ENCODE measurements at regions not wholly inside any gene's neighbourhood (a gene's known extent, or its start where the extent isn't known, plus 50 kb on each side); places are given as distances from the start of the nearest gene placed in this dataset.

DNA sequence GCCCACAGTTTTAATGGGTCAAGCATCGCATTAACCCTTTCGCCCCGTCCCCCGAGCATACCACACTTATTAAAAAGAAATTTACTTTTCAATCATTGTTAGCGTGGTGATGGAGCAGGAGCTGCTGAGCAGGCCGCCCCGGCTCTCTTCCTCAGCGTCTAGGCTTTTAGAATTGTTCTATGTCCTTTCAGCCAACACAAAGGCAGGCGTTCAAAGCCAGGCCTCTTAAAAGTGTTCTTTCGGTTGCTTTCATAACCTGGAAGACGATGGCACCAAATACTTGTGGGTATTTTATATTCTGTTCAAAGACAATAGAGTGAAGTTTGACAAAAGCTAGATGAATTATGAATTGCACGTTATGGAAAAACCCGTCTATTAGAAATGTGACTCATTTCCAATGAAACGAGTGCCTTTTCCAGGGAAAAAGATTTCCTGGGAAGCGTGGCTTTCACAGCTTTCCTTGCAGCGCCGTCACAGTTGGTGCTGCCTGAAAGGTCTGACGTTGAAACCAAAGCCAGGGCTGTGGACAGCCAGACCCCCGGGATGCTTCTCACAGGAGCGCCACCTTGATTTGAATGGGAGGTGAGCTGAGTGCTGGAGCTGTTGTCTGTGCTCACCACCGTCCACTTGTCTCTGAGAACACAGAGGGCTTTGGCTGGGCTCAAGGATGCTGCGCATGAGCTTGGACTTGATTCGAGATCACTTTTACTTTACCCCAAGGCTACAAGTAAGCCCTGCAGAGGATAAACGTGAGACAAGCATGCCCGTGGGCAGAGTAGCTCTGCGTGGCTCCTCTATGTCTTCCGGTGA lies 78.8 kb downstream of the SOX1 start:
- no peaks in the 10 kb centered on the region for H3K4me1 ChIP-seq
- no peaks in the 10 kb centered on the region for H3K9me3 Mint-ChIP-seq (ENCODE audit: unreplicated experiment)
- DNase-seq = no peak
- intact Hi-C loops (cut with micrococcal nuclease; ENCODE audit: unreplicated experiment) = no loop called here
- no peaks in the 10 kb centered on the region for H3K9me3 ChIP-seq
- CTCF ChIA-PET = no interaction called here
- no peaks in the 10 kb centered on the region for H3K27me3 ChIP-seq (replicated peaks; ENCODE audit: control insufficient read depth, insufficient read depth, low read length)
- no peak overlapping the region for H3K4me3 Mint-ChIP-seq (ENCODE audit: unreplicated experiment)
- no peaks in the 10 kb centered on the region for H3K36me3 Mint-ChIP-seq (ENCODE audit: insufficient read depth, unreplicated experiment)
- POLR2A ChIA-PET = no interaction called here
- H3K36me3 ChIP-seq (ENCODE audit: control insufficient read depth, insufficient read depth, low read length) = no peaks in the 10 kb centered on the region
- H3K4me3 ChIP-seq (ENCODE audit: low read depth, low read length) = no peak overlapping the region
- TF ChIP-seq, protein P1, sequence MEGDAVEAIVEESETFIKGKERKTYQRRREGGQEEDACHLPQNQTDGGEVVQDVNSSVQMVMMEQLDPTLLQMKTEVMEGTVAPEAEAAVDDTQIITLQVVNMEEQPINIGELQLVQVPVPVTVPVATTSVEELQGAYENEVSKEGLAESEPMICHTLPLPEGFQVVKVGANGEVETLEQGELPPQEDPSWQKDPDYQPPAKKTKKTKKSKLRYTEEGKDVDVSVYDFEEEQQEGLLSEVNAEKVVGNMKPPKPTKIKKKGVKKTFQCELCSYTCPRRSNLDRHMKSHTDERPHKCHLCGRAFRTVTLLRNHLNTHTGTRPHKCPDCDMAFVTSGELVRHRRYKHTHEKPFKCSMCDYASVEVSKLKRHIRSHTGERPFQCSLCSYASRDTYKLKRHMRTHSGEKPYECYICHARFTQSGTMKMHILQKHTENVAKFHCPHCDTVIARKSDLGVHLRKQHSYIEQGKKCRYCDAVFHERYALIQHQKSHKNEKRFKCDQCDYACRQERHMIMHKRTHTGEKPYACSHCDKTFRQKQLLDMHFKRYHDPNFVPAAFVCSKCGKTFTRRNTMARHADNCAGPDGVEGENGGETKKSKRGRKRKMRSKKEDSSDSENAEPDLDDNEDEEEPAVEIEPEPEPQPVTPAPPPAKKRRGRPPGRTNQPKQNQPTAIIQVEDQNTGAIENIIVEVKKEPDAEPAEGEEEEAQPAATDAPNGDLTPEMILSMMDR (IDR thresholded peaks at IDR 0.05; ENCODE audit: insufficient read depth in 1 of 2, low read depth in 1 of 2, low read length in 1 of 2, severe bottlenecking in 1 of 2, unreplicated experiment in 1 of 2) = no peak
- no peak overlapping the region for H3K27ac Mint-ChIP-seq (ENCODE audit: unreplicated experiment)
- no peaks in the 10 kb centered on the region for H3K4me1 Mint-ChIP-seq (ENCODE audit: low read depth, unreplicated experiment)
- H3K27me3 Mint-ChIP-seq (ENCODE audit: insufficient read depth, unreplicated experiment) = peaks cover 3% of the 10 kb centered on the region
- no TSS peak for BruUV-seq (replicated peaks)

DNA sequence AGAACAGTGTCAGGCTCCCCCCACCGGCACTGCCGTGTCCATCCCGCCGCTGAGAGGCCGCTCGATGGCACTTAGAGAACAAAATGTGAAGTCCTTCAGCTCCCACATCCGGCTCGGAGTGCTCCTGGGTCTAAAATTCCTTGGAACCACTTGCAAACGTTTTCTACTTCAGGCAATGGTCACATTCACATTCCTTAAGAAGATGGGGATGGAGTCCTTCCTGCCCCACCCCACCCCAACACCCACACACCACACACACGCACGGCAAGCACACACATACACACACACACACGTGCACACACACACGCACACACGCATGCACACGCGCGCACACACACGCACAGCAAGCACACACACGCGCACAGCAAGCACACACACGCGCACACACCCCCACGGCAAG lies 83.4 kb downstream of the SOX1 start:
- H3K27me3 ChIP-seq (replicated peaks; ENCODE audit: control insufficient read depth, insufficient read depth, low read length) = no peaks in the 10 kb centered on the region
- no TSS peak for BruUV-seq (replicated peaks)
- peaks cover 12% of the 10 kb centered on the region; the same call in 1 of the 2 replicates for H3K4me1 ChIP-seq
- no peak overlapping the region for H3K27ac Mint-ChIP-seq (ENCODE audit: unreplicated experiment)
- no peak for DNase-seq
- H3K36me3 Mint-ChIP-seq (ENCODE audit: insufficient read depth, unreplicated experiment) = peaks cover 4% of the 10 kb centered on the region
- peaks cover 9% of the 10 kb centered on the region for H3K4me1 Mint-ChIP-seq (ENCODE audit: low read depth, unreplicated experiment)
- CTCF ChIA-PET = no interaction called here
- TF ChIP-seq, protein P1 (IDR thresholded peaks at IDR 0.05; ENCODE audit: insufficient read depth in 1 of 2, low read depth in 1 of 2, low read length in 1 of 2, severe bottlenecking in 1 of 2, unreplicated experiment in 1 of 2) = no peak
- no peak overlapping the region for H3K4me3 Mint-ChIP-seq (ENCODE audit: unreplicated experiment)
- H3K9me3 Mint-ChIP-seq (ENCODE audit: unreplicated experiment) = peaks cover 10% of the 10 kb centered on the region
- H3K9me3 ChIP-seq = no peaks in the 10 kb centered on the region
- POLR2A ChIA-PET = no interaction called here
- H3K4me3 ChIP-seq (ENCODE audit: low read depth, low read length) = no peak overlapping the region
- no peaks in the 10 kb centered on the region for H3K36me3 ChIP-seq (ENCODE audit: control insufficient read depth, insufficient read depth, low read length)
- H3K27me3 Mint-ChIP-seq (ENCODE audit: insufficient read depth, unreplicated experiment) = no peaks in the 10 kb centered on the region
- intact Hi-C loops (cut with micrococcal nuclease; ENCODE audit: unreplicated experiment) = no loop called here

DNA sequence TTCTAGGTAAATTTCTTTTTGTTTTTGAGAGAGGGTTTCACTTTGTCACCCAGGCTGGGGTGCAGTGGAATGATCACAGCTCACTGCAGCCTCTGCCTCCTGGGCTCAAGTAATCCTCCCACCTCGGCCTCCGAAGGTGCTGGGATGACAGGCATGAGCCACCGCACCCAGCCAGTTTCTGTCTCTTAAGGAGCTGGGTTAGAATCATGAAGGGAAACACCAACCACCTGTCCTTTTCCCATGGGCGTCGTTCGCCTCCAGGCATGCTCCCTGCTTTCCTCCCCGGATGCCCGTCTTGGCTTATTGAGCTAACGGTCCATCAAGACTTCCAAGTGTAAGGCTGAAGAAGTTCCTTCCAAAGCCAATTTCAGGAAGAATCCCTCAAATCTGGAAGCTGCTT lies 85.9 kb downstream of the SOX1 start:
- no peaks in the 10 kb centered on the region for H3K27me3 Mint-ChIP-seq (ENCODE audit: insufficient read depth, unreplicated experiment)
- POLR2A ChIA-PET = no interaction called here

More for the DNA sequence above, 85.9 kb downstream of the SOX1 start:
- Histone ChIP-seq H3K4me1 (peaks cover 12% of the 10 kb centered on the region; the same call in 1 of the 2 replicates), H3K27me3 (replicated peaks; ENCODE audit: control insufficient read depth, insufficient read depth, low read length) (no peaks in the 10 kb centered on the region), H3K36me3 (ENCODE audit: control insufficient read depth, insufficient read depth, low read length) (no peaks in the 10 kb centered on the region), H3K4me3 (ENCODE audit: low read depth, low read length) (no peak overlapping the region), H3K9me3 (peaks cover 6% of the 10 kb centered on the region)
- Mint-ChIP-seq H3K27ac (ENCODE audit: unreplicated experiment) (no peak overlapping the region), H3K36me3 (ENCODE audit: insufficient read depth, unreplicated experiment) (peaks cover 4% of the 10 kb centered on the region), H3K9me3 (ENCODE audit: unreplicated experiment) (peaks cover 18% of the 10 kb centered on the region), H3K4me1 (ENCODE audit: low read depth, unreplicated experiment) (peaks cover 9% of the 10 kb centered on the region), H3K4me3 (ENCODE audit: unreplicated experiment) (no peak overlapping the region)
- TF ChIP-seq, protein P1 (IDR thresholded peaks at IDR 0.05; ENCODE audit: insufficient read depth in 1 of 2, low read depth in 1 of 2, low read length in 1 of 2, severe bottlenecking in 1 of 2, unreplicated experiment in 1 of 2) = no peak
- DNase-seq = no peak
- CTCF ChIA-PET = no interaction called here
- no TSS peak for BruUV-seq (replicated peaks)
- intact Hi-C loops (cut with micrococcal nuclease; ENCODE audit: unreplicated experiment) = no loop called here
